ENCODE measurements at regions not wholly inside any gene's neighbourhood (a gene's known extent, or its start where the extent isn't known, plus 50 kb on each side); places are given as distances from the start of the nearest gene placed in this dataset.

- TF ChIP-seq POLR2A (IDR thresholded peaks at IDR 0.05; ENCODE audit: low read depth, low read length) (no peak), JUN (IDR thresholded peaks at IDR 0.05; ENCODE audit: borderline replicate concordance, insufficient read depth, insufficient read length, low read depth) (no peak)
- TF ChIP-seq, protein P1, sequence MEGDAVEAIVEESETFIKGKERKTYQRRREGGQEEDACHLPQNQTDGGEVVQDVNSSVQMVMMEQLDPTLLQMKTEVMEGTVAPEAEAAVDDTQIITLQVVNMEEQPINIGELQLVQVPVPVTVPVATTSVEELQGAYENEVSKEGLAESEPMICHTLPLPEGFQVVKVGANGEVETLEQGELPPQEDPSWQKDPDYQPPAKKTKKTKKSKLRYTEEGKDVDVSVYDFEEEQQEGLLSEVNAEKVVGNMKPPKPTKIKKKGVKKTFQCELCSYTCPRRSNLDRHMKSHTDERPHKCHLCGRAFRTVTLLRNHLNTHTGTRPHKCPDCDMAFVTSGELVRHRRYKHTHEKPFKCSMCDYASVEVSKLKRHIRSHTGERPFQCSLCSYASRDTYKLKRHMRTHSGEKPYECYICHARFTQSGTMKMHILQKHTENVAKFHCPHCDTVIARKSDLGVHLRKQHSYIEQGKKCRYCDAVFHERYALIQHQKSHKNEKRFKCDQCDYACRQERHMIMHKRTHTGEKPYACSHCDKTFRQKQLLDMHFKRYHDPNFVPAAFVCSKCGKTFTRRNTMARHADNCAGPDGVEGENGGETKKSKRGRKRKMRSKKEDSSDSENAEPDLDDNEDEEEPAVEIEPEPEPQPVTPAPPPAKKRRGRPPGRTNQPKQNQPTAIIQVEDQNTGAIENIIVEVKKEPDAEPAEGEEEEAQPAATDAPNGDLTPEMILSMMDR (IDR thresholded peaks at IDR 0.05; ENCODE audit: extremely low read depth in 1 of 2, insufficient read depth in 1 of 2, low read depth in 1 of 2, low read length in 2 of 2), result no peak
Observed at GRCh38 chr5:110338341-110339083, 388.0 kb downstream of the TMEM232 start.

Data from endothelial cell of umbilical vein (primary cell).